ENCODE measurements at regions not wholly inside any gene's neighbourhood (a gene's known extent, or its start where the extent isn't known, plus 50 kb on each side); places are given as distances from the start of the nearest gene placed in this dataset.
"Not testable (repeated sequence)": the region's sequence is repeated elsewhere in the genome, so short reads cannot be mapped to it uniquely, and the experiment has no call there.

DNA sequence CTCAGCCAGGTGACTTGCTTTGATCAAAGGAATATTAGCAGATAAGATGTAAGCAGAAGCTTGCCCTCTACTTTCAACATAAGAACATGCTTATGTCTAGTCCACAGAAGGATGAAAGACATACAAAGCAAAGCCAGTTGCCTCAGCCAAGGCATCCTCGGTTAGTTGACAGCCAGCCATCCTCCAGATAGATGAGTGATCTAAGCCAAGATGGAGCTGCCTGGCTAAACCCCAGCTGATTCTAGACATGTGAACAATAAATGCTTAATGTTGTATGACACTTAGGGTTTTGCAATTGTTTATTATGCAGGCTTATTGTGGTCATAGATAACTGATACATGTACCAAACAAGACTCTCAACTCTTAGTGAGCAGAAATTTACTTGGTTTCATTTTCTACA, 157.6 kb upstream of the TMTC2 start:
- no peak for DNase-seq

DNA sequence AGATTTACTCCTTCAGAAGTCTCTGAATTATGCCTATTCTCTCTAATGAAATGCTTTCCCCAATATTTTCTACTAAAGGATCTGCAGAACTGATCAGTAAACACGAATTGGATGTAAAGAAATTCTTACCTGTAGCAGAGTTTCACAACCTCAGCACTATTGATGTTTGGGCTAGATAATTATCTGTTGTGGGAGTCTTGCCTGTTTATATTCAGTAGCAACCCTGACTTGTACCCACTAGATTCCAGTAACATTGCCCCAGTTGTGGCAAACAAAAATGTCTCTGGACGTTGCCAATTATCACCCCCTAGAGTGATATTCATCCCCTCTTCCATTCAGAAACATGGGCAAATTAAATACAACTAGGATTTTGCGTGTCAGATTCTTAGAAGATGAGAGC, 156.8 kb upstream of the TMTC2 start:
- no peak for DNase-seq

DNA sequence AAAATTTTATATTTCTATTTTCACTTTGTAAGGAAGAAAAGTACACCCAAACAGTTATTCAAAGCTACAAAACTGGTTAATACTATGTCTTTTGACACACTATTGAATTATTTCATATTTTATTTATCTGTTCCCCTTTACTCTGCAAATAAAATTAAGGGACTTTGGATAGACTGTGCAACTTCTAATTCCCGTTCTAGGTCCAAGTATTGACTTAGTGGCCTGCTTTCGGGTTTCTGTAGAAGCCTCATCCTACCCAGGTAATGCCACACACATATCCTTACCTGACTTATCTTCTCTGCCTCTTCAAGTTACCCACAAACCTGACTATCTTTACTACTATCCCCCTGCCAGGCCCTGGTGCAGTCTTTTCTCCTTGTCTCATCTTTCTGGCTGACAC, 156.3 kb upstream of the TMTC2 start:
- no peak for DNase-seq

GRCh38 chr12:82533341-82533740, 153.4 kb upstream of the TMTC2 start:
- DNase-seq: no peak

DNA sequence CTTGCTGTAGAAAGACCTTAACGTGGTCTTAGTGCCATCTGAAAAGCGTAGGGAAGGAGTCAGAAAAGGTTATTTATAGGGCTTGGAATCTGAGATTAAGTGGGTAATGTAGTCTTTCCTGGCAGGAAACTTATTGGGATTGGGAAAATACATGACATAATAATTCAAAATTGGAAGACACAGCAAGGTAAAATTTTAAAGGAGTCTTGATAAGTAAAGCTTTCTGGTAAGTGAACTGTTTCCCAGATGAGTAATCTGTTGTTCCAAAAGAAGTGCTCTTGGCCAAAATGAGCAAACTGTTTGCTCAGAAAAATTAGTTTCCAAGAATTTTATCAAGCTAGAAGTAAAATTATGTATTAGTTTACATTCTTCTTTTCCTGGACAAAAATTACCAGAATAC, 149.3 kb upstream of the TMTC2 start:
- no peak for DNase-seq

GRCh38 chr12:82554529-82554928, 132.2 kb upstream of the TMTC2 start:
- no peak for DNase-seq

GRCh38 chr12:82555699-82556098, 131.0 kb upstream of the TMTC2 start:
- no peak for DNase-seq

GRCh38 chr12:82565966-82566365, 120.7 kb upstream of the TMTC2 start:
- no peak for DNase-seq

DNA sequence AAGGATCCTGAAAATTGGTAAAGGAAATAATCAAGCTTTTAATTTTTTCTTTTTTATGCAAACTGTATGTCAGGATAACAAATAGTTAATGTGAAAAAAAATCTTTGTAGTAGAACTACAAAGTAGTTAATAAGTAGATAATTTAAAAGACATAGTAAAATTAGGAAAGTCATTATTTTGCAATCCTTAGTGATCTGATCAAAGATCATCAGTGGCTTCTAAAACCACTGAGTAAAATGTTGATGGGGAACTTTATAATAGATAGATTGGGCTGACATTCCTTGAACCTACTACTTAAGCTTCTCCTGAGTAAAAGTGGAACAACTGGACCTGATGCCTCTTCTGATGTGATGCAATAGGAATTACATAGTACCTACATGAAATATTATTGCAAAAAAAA, 119.0 kb upstream of the TMTC2 start:
- no peak for DNase-seq

DNA sequence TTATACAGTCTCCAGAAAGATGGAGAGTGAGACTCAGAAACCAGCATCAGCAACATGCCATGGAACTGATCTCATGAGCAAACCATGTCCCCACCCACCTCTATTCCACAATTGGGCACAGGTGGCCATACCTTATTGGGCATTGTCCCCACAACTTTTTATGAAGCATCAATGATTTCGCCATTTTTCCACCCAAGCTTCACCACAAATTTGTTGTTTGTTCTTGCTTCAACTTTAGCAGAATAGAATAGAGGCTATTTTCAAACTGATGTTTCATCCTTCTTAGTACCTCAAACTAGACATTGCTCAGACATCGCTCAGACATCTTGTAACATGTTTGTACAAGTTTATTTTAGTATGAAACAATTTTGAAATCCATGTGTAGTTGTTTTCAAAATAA, 112.5 kb upstream of the TMTC2 start:
- no peak for DNase-seq

GRCh38 chr12:82578725-82579124, 108.0 kb upstream of the TMTC2 start:
- no peak for DNase-seq

GRCh38 chr12:82583756-82584155, 103.0 kb upstream of the TMTC2 start:
- no peak for DNase-seq

DNA sequence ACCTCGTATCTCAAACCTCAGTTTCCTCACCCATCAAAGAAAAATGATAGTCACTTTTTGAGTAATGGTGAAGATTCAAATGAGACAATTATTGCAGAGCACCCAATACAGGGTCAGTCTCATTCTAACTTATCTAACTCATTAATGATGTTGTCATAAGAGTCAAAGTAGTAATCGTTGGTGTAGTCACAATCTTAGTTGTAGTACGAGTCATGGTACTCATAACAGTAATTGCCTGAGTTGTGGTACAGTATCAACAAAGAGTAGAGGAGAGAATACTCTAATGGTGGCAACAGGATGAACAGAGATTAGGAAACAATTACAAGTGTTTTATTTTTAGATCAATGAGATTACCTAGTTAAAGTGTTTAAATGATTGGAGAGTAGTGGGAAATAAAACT, 93.6 kb upstream of the TMTC2 start:
- DNase-seq: no peak

DNA sequence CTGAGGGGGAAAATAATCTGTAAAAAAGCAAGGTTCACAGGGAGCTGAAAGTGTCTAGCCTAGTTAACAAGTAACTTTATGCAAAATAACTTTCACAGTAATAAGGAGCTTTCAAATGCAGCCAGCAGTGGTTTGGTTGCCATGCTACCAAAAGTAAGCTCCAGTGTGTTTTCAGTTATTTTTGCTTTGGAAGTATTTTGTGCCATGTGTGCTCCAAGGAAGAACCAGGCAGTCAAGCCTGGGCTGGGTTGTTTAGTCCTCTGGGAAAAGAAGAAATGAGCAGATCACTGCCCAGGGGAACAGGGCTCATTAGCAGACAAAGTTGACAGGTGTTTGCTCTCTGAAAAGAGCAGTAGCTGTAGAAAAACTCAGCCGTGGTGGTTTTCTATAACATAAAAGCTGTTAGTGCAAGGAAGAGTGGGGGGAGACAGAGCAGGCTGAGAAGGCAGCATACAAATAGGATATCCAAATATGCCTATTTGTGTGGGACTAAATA, 92.8 kb upstream of the TMTC2 start:
- DNase-seq: peak; percentile 69

- no peak for DNase-seq
These were observed 90.8 kb upstream of the TMTC2 start for GRCh38 chr12:82595941-82596340.

GRCh38 chr12:82596483-82596882, 90.2 kb upstream of the TMTC2 start:
- peak; percentile 10 for DNase-seq

DNA sequence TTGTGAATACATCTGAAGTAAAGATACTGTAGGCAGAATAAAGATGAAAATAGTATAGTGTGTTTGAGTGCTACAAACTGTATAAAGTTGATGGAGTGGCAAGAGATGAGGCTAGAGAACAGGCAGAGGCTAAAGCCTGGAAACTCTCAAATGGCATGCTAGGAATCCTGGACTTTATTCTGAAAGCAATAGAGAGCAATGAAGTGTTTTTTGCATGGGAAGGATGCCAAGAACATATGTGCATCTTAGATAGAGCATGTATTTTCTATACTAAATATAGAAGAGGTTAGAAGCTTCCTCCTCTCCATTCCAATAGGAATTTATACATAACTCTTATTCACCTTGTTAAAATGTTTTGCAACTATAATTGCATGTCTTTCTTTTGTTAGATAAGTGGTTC, 86.3 kb upstream of the TMTC2 start:
- DNase-seq: no peak

- not testable (repeated sequence) for DNase-seq
These were observed 83.1 kb upstream of the TMTC2 start for GRCh38 chr12:82603647-82604046.

DNA sequence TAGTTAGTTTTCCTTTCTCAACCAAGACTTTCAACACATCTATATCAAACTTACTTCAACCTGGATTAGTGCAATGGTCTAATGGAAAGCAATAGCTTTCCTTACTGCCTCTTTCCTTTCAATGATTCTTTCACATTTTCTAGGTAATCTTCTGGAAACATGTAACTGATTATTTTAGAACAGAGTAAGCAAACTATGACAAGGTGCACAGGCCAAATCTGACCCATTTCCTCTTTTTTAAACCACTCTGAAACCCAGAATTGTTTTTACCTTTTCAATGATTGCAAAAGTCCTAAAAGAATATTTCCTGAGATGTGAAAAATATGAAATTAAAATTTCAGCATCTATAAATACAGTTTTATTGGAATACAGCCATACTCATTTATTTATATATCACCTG, 81.6 kb upstream of the TMTC2 start:
- no peak for DNase-seq

GRCh38 chr12:82608706-82609105, 78.0 kb upstream of the TMTC2 start:
- no peak for DNase-seq

DNA sequence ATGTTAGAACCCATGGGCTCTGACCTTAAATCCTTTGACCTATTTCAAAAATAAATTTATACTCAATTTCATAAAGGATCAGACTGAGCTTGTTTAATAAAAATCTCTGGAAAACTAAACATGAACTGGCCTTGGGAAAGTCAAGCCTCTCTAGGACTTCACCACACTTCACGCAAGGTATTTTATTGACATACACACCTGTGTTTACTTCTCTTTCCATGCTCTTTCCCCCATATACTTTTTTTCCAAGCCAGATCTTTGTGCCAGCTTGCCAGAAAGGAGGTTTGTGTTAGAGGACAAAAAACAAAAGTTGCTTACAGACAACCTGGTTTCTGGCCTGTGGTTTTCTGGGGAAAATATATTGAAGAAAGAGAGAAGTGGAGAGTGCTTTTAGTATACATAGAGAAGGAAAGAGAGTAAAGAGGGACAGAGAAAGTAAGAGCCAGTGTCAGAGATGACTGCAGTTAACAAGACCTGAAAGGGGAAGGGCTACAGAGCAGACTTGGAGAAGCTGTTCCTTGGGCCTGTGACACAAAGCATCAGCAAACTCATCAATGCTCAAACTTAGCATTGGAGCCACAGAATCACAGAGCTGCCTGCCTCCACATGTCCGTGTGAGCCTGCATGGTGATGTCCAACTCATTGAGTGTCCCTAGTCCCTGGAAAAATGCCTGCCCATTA, 77.3 kb upstream of the TMTC2 start:
- no peak for DNase-seq

DNA sequence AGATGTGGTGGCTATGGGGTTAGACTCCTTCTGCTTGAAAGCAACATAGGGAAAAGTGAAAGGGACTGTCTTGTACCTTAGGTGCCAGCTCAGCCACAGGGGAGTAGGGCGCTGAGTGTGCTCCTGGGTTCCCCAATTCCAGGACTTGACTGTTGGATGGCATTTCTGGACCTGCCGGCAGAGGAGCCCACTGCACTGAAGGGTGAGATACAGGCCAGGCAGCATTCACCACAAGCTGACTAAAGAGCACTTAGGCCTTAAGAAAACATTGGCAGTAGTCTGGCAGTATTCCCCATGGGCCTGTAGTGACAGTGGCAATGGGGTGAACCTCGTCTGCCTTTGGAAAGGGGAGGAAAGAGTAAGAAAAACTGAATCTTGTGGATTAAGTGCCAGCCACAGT, 67.1 kb upstream of the TMTC2 start:
- DNase-seq: no peak

GRCh38 chr12:82620917-82621316, 65.8 kb upstream of the TMTC2 start:
- DNase-seq: no peak

DNA sequence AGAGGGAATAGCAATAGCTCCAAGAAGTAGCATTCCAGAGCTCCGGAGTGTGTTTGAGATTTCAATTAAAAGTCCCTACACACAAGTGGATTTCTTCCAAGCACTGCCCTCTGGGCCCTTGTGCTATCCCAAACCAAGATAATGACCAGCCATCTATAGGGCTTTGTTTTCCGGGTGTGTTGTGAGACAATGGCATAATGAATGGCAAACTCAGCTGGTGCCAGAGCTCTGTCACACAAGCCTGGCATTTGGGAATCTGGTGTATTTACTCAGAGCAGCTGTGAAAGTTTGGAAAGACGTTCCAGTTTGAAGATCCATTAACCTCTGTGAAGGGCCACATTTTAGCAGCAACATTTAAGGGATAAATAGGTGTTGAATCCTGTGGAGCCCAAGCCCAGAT, 61.2 kb upstream of the TMTC2 start:
- no peak for DNase-seq

DNA sequence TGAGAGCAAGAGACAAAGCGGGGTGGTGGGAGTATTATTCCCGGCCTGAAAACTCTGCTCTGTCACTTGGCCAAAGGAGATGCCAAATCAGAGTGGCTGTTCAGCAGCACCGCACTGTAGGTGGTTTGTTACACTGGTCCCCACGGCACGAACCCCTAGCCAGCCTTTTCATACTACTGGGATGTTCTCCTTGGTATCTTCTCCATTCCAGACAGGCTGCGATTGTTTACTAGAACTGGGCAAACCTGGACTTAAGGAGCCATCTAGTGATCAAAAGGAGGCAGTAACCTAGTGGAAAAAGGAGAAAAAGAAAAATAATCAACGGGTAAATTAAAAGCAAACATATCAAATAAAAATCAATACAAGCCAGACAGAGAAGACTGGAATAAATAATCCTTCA, 58.9 kb upstream of the TMTC2 start:
- peak; percentile 15 for DNase-seq

All from NCI-H1436 (cell line).